ENCODE measurements at regions not wholly inside any gene's neighbourhood (a gene's known extent, or its start where the extent isn't known, plus 50 kb on each side); places are given as distances from the start of the nearest gene placed in this dataset.

DNA sequence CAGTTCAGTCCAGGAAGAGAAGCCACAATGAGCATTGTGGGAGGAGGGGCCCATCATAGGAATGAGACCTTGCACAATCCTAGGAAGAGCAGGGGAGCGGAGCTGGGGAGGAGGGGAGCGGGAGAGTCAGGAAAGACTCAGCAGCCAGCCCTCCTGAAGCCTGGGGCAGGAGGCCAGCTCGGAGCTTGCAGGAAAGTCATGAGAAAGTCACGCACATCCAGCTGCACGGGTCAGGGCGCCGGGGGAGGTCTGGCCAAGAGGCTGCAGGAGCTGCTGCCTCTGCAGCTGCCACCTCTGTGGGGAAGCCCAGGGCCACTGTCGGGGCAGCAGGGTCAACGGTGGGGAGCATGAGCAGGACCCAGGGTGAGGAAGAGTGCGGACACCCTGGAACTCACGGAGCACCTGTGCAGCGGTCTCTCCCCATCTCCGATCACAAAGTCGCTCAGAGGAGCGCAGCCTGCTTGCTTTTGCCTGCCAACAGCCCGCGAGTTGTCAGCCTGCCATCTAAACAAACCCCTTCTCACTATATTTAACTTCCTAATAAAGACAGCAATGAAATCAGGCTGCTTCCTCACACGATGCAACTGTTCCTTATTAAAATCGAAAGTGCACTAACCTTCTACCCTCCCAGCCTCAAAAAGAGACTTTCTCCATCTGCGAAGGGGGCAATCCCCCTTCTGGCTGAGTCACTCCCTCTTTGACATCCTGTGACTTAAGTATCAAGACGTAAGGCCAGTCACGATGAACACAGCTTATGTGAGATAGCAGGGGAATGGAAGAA, 52.9 kb upstream of the RTL6 start:
- no peak for TF ChIP-seq CTCF (IDR thresholded peaks at IDR 0.05)
- TF ChIP-seq EP300 (IDR thresholded peaks at IDR 0.05) = no peak
- TF ChIP-seq POLR2A (IDR thresholded peaks at IDR 0.05) = no peak

All from tibial nerve (tissue), 4 donors.